GM19240 (cell line): ENCODE measurements at regions not wholly inside any gene's neighbourhood (a gene's known extent, or its start where the extent isn't known, plus 50 kb on each side); places are given as distances from the start of the nearest gene placed in this dataset.

Source experiments
- DNase-seq: peaks from one replicate; pipeline ENCODE4 v3.0.0; 2011; ENCODE audit warnings: low spot score; ENCODE audit not compliant: insufficient read length

- DNase-seq, result no peak
These were observed 201.5 kb upstream of the ESRRG start for GRCh38 chr1:216924732-216925131.

- no peak for DNase-seq
These were observed 200.4 kb upstream of the ESRRG start for GRCh38 chr1:216923601-216924000.

- no peak for DNase-seq
These were observed 199.2 kb upstream of the ESRRG start for GRCh38 chr1:216922406-216922805.

GRCh38 chr1:216921866-216922265, 198.6 kb upstream of the ESRRG start:
- DNase-seq, result no peak

GRCh38 chr1:216919060-216919970, 196.1 kb upstream of the ESRRG start:
- DNase-seq, result no peak

- DNase-seq, result no peak
These were observed 193.7 kb upstream of the ESRRG start for GRCh38 chr1:216916890-216917438.

GRCh38 chr1:216914974-216915373, 191.7 kb upstream of the ESRRG start:
- no peak for DNase-seq

GRCh38 chr1:216913976-216914375, 190.7 kb upstream of the ESRRG start:
- DNase-seq, result no peak

- DNase-seq, result no peak
These were observed 187.0 kb upstream of the ESRRG start for GRCh38 chr1:216910081-216910840.

GRCh38 chr1:216908126-216908525, 184.9 kb upstream of the ESRRG start:
- no peak for DNase-seq

- no peak for DNase-seq
These were observed 183.9 kb upstream of the ESRRG start for GRCh38 chr1:216907100-216907499.

GRCh38 chr1:216905781-216906180, 182.6 kb upstream of the ESRRG start:
- no peak for DNase-seq

- DNase-seq, result no peak
These were observed 181.9 kb upstream of the ESRRG start for GRCh38 chr1:216905137-216905536.

GRCh38 chr1:216904471-216904870, 181.2 kb upstream of the ESRRG start:
- no peak for DNase-seq

- DNase-seq, result no peak
These were observed 180.1 kb upstream of the ESRRG start for GRCh38 chr1:216903382-216903740.

- DNase-seq, result no peak
These were observed 179.6 kb upstream of the ESRRG start for GRCh38 chr1:216902669-216903381.

- no peak for DNase-seq
These were observed 176.9 kb upstream of the ESRRG start for GRCh38 chr1:216900116-216900620.

- no peak for DNase-seq
These were observed 175.6 kb upstream of the ESRRG start for GRCh38 chr1:216898801-216899200.

GRCh38 chr1:216896146-216896545, 172.9 kb upstream of the ESRRG start:
- DNase-seq, result no peak

GRCh38 chr1:216894494-216894893, 171.3 kb upstream of the ESRRG start:
- DNase-seq, result no peak

- no peak for DNase-seq
These were observed 169.4 kb upstream of the ESRRG start for GRCh38 chr1:216892581-216893160.
